Endothelial cell (in vitro differentiated cells): ENCODE measurements at regions not wholly inside any gene's neighbourhood (a gene's known extent, or its start where the extent isn't known, plus 50 kb on each side); places are given as distances from the start of the nearest gene placed in this dataset.

Source experiments
- DNase-seq: peaks from one replicate; pipeline ENCODE4 v3.0.0; 2021; ENCODE audit warnings: low spot score
- H3K27ac Mint-ChIP-seq: one replicate; pipeline ENCODE4 v1.8.0; 2021; ENCODE audit warnings: mixed read lengths, inconsistent platforms; ENCODE audit not compliant: unreplicated experiment
- H3K27me3 Mint-ChIP-seq: one replicate; pipeline ENCODE4 v1.8.0; 2021; ENCODE audit warnings: mild to moderate bottlenecking, moderate library complexity, mixed read lengths, inconsistent platforms; ENCODE audit not compliant: unreplicated experiment
- H3K36me3 Mint-ChIP-seq: one replicate; pipeline ENCODE4 v1.8.0; 2021; ENCODE audit warnings: mild to moderate bottlenecking, low read depth, mixed read lengths, inconsistent platforms; ENCODE audit not compliant: unreplicated experiment
- H3K4me1 Mint-ChIP-seq: one replicate; pipeline ENCODE4 v1.8.0; 2021; ENCODE audit warnings: mild to moderate bottlenecking, mixed read lengths, inconsistent platforms; ENCODE audit not compliant: unreplicated experiment
- H3K4me3 Mint-ChIP-seq: one replicate; pipeline ENCODE4 v1.8.0; 2021; ENCODE audit warnings: mild to moderate bottlenecking, mixed read lengths, inconsistent platforms; ENCODE audit not compliant: unreplicated experiment
- H3K9me3 Mint-ChIP-seq: one replicate; pipeline ENCODE4 v1.8.0; 2021; ENCODE audit warnings: mixed read lengths, inconsistent platforms; ENCODE audit not compliant: unreplicated experiment
- microRNA-seq: library from miRNA; unstranded; fragments of <30 nt; microRNA quantifications from one replicate; pipeline ENCODE4, GENCODE V29; 2020; ENCODE audit not compliant: unreplicated experiment
- TF ChIP-seq, protein P1 (sequence below): fragments of 200-600 bp; sonication (generic); IDR thresholded peaks from one replicate; pipeline ENCODE4 v1.5.0; 2021; ENCODE audit warnings: antibody characterized with exemption; ENCODE audit not compliant: unreplicated experiment

DNA sequence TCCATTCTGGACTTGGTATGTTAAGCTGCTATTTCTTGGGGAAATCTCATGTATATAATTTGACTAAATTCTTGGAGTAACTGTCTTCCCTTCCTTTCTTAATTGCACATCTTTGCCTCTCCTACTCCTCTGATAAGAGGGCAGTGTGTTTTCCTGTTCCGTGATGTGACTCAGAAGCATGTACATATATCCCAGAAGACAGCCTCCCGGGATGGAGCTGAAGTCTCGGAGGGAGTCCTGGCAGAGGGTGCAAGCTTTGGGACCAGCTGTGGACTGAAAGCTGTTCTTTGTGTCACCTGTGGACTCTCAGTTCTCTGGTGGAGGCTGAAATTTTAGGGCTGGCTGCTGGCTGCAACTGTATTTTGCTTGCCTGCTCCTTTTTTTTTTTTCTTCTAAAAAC is 54.7 kb upstream of the MGAT5 start:
- H3K9me3 Mint-ChIP-seq = no peaks in the 10 kb centered on the region
- H3K36me3 Mint-ChIP-seq = no peaks in the 10 kb centered on the region
- H3K27me3 Mint-ChIP-seq = no peaks in the 10 kb centered on the region
- no peak for DNase-seq
- TF ChIP-seq, protein P1, sequence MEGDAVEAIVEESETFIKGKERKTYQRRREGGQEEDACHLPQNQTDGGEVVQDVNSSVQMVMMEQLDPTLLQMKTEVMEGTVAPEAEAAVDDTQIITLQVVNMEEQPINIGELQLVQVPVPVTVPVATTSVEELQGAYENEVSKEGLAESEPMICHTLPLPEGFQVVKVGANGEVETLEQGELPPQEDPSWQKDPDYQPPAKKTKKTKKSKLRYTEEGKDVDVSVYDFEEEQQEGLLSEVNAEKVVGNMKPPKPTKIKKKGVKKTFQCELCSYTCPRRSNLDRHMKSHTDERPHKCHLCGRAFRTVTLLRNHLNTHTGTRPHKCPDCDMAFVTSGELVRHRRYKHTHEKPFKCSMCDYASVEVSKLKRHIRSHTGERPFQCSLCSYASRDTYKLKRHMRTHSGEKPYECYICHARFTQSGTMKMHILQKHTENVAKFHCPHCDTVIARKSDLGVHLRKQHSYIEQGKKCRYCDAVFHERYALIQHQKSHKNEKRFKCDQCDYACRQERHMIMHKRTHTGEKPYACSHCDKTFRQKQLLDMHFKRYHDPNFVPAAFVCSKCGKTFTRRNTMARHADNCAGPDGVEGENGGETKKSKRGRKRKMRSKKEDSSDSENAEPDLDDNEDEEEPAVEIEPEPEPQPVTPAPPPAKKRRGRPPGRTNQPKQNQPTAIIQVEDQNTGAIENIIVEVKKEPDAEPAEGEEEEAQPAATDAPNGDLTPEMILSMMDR = no peak
- H3K4me1 Mint-ChIP-seq = peaks cover 39% of the 10 kb centered on the region
- no peak overlapping the region for H3K27ac Mint-ChIP-seq
- no peak overlapping the region for H3K4me3 Mint-ChIP-seq

DNA sequence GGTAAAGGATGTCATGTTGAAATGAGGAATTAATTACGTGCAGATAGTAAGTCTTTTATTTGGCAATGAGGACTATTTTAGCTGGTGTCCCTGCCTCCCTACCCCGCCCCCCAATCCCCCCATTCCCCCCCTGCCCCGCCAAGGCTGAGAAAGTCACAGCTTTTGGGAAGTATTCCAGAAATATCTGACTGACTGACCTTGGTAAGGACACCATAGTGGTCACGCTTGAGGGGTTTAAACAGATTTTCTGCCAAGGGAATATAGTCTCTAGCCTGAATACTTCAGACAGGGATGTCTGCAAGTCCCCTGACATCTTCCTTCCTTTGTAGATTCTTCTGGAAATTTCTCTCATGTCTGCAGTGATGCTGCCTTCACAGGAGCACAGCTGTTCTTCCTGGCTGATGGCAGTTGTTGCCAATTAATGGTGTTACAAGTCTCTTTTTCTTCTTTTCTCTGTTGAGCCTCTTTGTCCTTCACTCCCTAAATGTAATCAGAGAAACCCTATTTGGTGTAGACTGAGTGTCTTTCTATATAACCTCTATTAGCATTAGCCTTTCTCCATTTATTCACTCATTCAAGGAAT is 53.7 kb upstream of the MGAT5 start:
- H3K4me1 Mint-ChIP-seq = peaks cover 39% of the 10 kb centered on the region
- H3K27me3 Mint-ChIP-seq = no peaks in the 10 kb centered on the region
- H3K27ac Mint-ChIP-seq = no peak overlapping the region
- H3K4me3 Mint-ChIP-seq = no peak overlapping the region
- TF ChIP-seq, protein P1 = no peak
- no peak for DNase-seq
- H3K36me3 Mint-ChIP-seq = no peaks in the 10 kb centered on the region
- no peaks in the 10 kb centered on the region for H3K9me3 Mint-ChIP-seq

DNA sequence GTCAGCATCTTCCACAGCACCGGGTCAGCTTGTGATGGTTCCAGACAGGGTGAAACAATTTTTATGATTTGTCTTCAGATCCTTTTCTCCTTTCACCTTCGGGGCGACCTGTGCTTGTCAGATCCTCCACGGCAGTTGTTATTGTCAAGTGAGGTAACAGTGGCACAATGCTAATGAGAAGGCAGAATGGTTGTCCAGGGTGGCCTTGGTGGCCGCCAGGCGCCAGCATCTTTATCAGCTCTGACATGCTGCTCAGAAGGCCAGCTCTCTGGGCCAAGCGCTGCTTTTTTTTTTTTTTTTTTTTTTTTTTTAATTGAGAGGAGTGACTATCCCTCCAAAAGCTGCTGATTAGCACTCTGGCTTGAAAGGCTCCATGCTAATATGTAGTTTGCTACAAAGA is 52.3 kb upstream of the MGAT5 start:
- DNase-seq = no peak
- TF ChIP-seq, protein P1 = no peak
- H3K27ac Mint-ChIP-seq = no peak overlapping the region
- no peaks in the 10 kb centered on the region for H3K9me3 Mint-ChIP-seq
- no peaks in the 10 kb centered on the region for H3K36me3 Mint-ChIP-seq
- H3K4me1 Mint-ChIP-seq = peaks cover 39% of the 10 kb centered on the region
- no peak overlapping the region for H3K4me3 Mint-ChIP-seq
- H3K27me3 Mint-ChIP-seq = no peaks in the 10 kb centered on the region

DNA sequence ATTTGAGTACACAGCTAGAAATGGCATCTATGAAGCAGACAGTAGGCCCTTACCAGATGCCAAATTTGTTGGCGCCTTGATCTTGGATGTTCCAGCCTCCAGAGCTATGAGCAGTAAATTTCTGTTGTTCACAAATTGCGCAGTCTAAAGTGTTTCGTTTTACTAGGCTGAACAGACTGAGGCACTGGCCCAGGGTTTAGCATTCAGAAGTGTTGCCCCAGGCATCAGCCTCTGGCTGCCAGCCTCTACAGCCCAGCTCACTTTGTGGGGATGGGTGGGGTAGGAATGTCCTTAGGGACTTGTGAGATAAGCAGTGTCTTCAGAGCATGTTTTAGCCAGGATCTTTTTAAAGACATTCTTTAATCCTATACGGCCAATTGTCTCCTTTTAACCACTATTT is 51.5 kb upstream of the MGAT5 start:
- Mint-ChIP-seq H3K4me1 (peaks cover 35% of the 10 kb centered on the region), H3K27ac (no peak overlapping the region), H3K36me3 (no peaks in the 10 kb centered on the region), H3K9me3 (no peaks in the 10 kb centered on the region), H3K4me3 (no peak overlapping the region), H3K27me3 (no peaks in the 10 kb centered on the region)
- TF ChIP-seq, protein P1 = no peak
- DNase-seq = no peak

DNA sequence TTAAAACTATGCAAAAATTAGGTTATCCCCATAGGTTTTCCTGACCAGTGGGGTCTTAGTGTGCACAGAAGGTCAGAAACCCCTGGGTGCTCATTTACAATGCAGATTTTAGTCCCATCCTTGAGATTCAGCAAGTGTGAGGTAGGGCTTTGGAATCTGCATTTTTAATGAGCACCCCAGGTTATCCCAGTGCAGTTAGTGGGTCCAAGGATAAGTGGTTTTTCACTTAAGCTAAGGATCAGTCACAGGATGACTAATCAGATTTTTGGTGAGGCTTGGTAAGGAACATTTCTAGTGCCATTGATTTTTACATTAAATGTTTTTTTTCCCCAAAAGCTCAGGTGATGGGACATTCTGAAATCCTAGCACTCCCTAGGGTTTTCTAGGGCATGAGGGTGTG is 50.7 kb upstream of the MGAT5 start:
- TF ChIP-seq, protein P1 = no peak
- Mint-ChIP-seq H3K27me3 (no peaks in the 10 kb centered on the region), H3K4me1 (peaks cover 37% of the 10 kb centered on the region), H3K9me3 (no peaks in the 10 kb centered on the region), H3K27ac (no peak overlapping the region), H3K36me3 (no peaks in the 10 kb centered on the region), H3K4me3 (no peak overlapping the region)
- no peak for DNase-seq

Small RNA genes lying in the stretch of these regions (microRNA-seq; reads per million reads assigned to microRNA genes)
- gene MIR3679 = 82.8 reads per million, percentile 81 among the genes with 10 or more reads in this experiment
